HEK293T (cell line): ENCODE measurements at regions not wholly inside any gene's neighbourhood (a gene's known extent, or its start where the extent isn't known, plus 50 kb on each side); places are given as distances from the start of the nearest gene placed in this dataset.
"Not testable (repeated sequence)": the region's sequence is repeated elsewhere in the genome, so short reads cannot be mapped to it uniquely, and the experiment has no call there.

ENCODE experiments used
- BHLHE40 ChIP-seq: fragments of 450-650 bp; IDR thresholded peaks from 2 replicates; pipeline ENCODE4 v1.6.1; 2016; ENCODE audit warnings: mild to moderate bottlenecking, moderate library complexity, borderline replicate concordance
- CTBP1 ChIP-seq: fragments of 450-650 bp; IDR thresholded peaks from 2 replicates; pipeline ENCODE4 v1.6.1; 2016; ENCODE audit warnings: borderline replicate concordance
- ELF4 ChIP-seq: fragments of 450-650 bp; IDR thresholded peaks from 2 replicates; pipeline ENCODE4 v1.6.1; 2017; ENCODE audit warnings: antibody characterized with exemption
- FOXA1 ChIP-seq: fragments of 450-650 bp; IDR thresholded peaks from 2 replicates; pipeline ENCODE4 v1.6.1; 2016; ENCODE audit warnings: mild to moderate bottlenecking
- FOXM1 ChIP-seq: fragments of 450-650 bp; IDR thresholded peaks from 2 replicates; pipeline ENCODE4 v1.6.1; 2017; ENCODE audit warnings: mild to moderate bottlenecking, borderline replicate concordance
- HDGF ChIP-seq: fragments of 450-650 bp; IDR thresholded peaks from 2 replicates; pipeline ENCODE4 v1.6.1; 2017; ENCODE audit warnings: antibody characterized with exemption, borderline replicate concordance
- L3MBTL2 ChIP-seq: fragments of 450-650 bp; conservative IDR thresholded peaks from 2 replicates; pipeline ENCODE4 v1.6.1; 2016; ENCODE audit warnings: mild to moderate bottlenecking
- LEF1 ChIP-seq: fragments of 450-650 bp; IDR thresholded peaks from 2 replicates; pipeline ENCODE4 v1.6.1; 2017; ENCODE audit warnings: mild to moderate bottlenecking, borderline replicate concordance
- SP1 ChIP-seq: fragments of 450-650 bp; IDR thresholded peaks from 2 replicates; pipeline ENCODE4 v1.6.1; 2017
- SUZ12 ChIP-seq: fragments of 450-650 bp; IDR thresholded peaks from 2 replicates; pipeline ENCODE4 v1.6.1; 2016; ENCODE audit warnings: mild to moderate bottlenecking

- not testable (repeated sequence) for TF ChIP-seq FOXM1, SP1, BHLHE40, HDGF, CTBP1, FOXA1, LEF1, L3MBTL2, ELF4, SUZ12
These were observed 138.2 kb upstream of the EDNRB start for GRCh38 chr13:78056865-78057264.
